NOMO-1 treated with DMSO at 0.1 percent for 48 hours (cell line): ENCODE measurements at regions not wholly inside any gene's neighbourhood (a gene's known extent, or its start where the extent isn't known, plus 50 kb on each side); places are given as distances from the start of the nearest gene placed in this dataset.
A peak's percentile ranks its signal among the peaks of the same experiment; 100 is the strongest.

Source experiments
- DNase-seq: peaks from one replicate; lab custom pipeline; 2025; ENCODE audit not compliant: unreplicated experiment; lab: John Stamatoyannopoulos, UW

- peak; percentile 69 for DNase-seq
Measured at GRCh38 chr17:34199932-34200534, 55.1 kb upstream of the CCL2 start.

DNA sequence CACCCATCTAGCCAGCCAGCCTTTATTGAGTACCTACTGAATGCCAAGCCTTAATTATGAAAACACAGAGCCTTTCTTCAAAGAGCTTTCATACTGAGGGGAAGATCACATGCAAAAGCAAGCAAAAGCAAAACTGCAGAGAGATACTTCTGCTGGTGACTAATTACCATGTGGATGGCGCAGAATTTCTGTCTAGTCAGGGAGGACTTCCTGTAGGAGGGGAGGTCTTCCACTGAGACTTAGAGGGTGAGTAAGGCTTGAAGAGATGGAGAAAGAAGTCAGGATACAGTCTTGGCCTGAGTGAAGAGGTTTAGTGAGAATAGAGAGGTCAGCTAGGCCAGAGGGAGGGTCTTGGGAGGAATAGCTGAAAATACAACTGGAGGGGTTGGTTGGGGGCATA, 53.9 kb upstream of the CCL2 start:
- no peak for DNase-seq

GRCh38 chr17:34201767-34202166, 53.3 kb upstream of the CCL2 start:
- DNase-seq, result no peak

GRCh38 chr17:34203018-34203638, 52.0 kb upstream of the CCL2 start:
- no peak for DNase-seq

GRCh38 chr17:34204402-34204801, 50.7 kb upstream of the CCL2 start:
- no peak for DNase-seq
